H9 (cell line): ENCODE measurements at regions not wholly inside any gene's neighbourhood (a gene's known extent, or its start where the extent isn't known, plus 50 kb on each side); places are given as distances from the start of the nearest gene placed in this dataset.

Source experiments
- DNase-seq: peaks from one replicate; pipeline ENCODE4 v3.0.0-alpha.2; 2017
- H2AFZ ChIP-seq: one replicate; pipeline ENCODE4 v1.6.1; 2013; ENCODE audit warnings: mild to moderate bottlenecking, low read length, control low read depth, moderate library complexity
- H2AK5ac ChIP-seq: 2 replicates; pipeline ENCODE4 v1.6.1; 2013; ENCODE audit warnings: low read length, control low read depth, mixed read lengths; ENCODE audit not compliant: insufficient read length
- H2BK120ac ChIP-seq: one replicate; pipeline ENCODE4 v1.6.1; 2013; ENCODE audit warnings: low read depth, mild to moderate bottlenecking, low read length, control low read depth, inconsistent platforms; ENCODE audit not compliant: poor library complexity, severe bottlenecking
- H2BK12ac ChIP-seq: 2 replicates; pipeline ENCODE4 v1.6.1; 2013; ENCODE audit warnings: low read length, control low read depth, mixed read lengths, low read depth; ENCODE audit not compliant: insufficient read length
- H2BK15ac ChIP-seq: 2 replicates; pipeline ENCODE4 v1.6.1; 2013; ENCODE audit warnings: low read depth, low read length, control low read depth
- H2BK20ac ChIP-seq: one replicate; pipeline ENCODE4 v1.6.1; 2013; ENCODE audit warnings: low read depth, mild to moderate bottlenecking, low read length, control low read depth, inconsistent platforms; ENCODE audit not compliant: poor library complexity, severe bottlenecking
- H2BK5ac ChIP-seq: 2 replicates; pipeline ENCODE4 v1.6.1; 2013; ENCODE audit warnings: low read length, control low read depth, mixed read lengths; ENCODE audit not compliant: insufficient read length
- H3K14ac ChIP-seq: 2 replicates; pipeline ENCODE4 v1.6.1; 2013; ENCODE audit warnings: low read length, control low read depth; ENCODE audit not compliant: insufficient read depth
- H3K18ac ChIP-seq: 2 replicates; pipeline ENCODE4 v1.6.1; 2013; ENCODE audit warnings: low read depth, mild to moderate bottlenecking, mixed read lengths, low read length, control low read depth; ENCODE audit not compliant: insufficient read length
- H3K23ac ChIP-seq: 2 replicates; pipeline ENCODE4 v1.6.1; 2013; ENCODE audit warnings: low read length, control low read depth, mixed read lengths, low read depth; ENCODE audit not compliant: insufficient read length
- H3K23me2 ChIP-seq: 2 replicates; pipeline ENCODE4 v1.6.1; 2013; ENCODE audit warnings: low read depth, mild to moderate bottlenecking, mixed read lengths, low read length, control low read depth; ENCODE audit not compliant: insufficient read length, poor library complexity, severe bottlenecking
- H3K27ac ChIP-seq: 2 replicates; pipeline ENCODE4 v1.5.1; 2013; ENCODE audit warnings: low read length, control low read depth, mixed read lengths, low read depth; ENCODE audit not compliant: insufficient read length
- H3K27me3 ChIP-seq: 2 replicates; pipeline ENCODE4 v1.6.1; 2013; ENCODE audit warnings: low read length, control low read depth, inconsistent platforms; ENCODE audit not compliant: insufficient read depth
- H3K4ac ChIP-seq: 2 replicates; pipeline ENCODE4 v1.6.1; 2013; ENCODE audit warnings: low read depth, mild to moderate bottlenecking, control low read depth, inconsistent platforms, low read length, moderate library complexity
- H3K4me1 ChIP-seq: 2 replicates; pipeline ENCODE4 v1.6.1; 2013; ENCODE audit warnings: low read length, control low read depth, inconsistent platforms; ENCODE audit not compliant: insufficient read depth
- H3K4me2 ChIP-seq: 2 replicates; pipeline ENCODE4 v1.6.1; 2013; ENCODE audit warnings: low read length, control low read depth, mixed read lengths; ENCODE audit not compliant: insufficient read length, insufficient read depth
- H3K56ac ChIP-seq: 2 replicates; pipeline ENCODE4 v1.6.1; 2013; ENCODE audit warnings: low read depth, mild to moderate bottlenecking, mixed read lengths, low read length, control low read depth; ENCODE audit not compliant: insufficient read length
- H3K79me1 ChIP-seq: 2 replicates; pipeline ENCODE4 v1.6.1; 2013; ENCODE audit warnings: low read depth, mild to moderate bottlenecking, moderate library complexity, low read length, control low read depth, inconsistent platforms; ENCODE audit not compliant: insufficient read depth, poor library complexity, severe bottlenecking
- H3K79me2 ChIP-seq: 2 replicates; pipeline ENCODE4 v1.6.1; 2013; ENCODE audit warnings: low read length, control low read depth, inconsistent platforms; ENCODE audit not compliant: insufficient read depth
- H3K9ac ChIP-seq: 2 replicates; pipeline ENCODE4 v1.6.1; 2013; ENCODE audit warnings: low read length, control low read depth, mixed read lengths; ENCODE audit not compliant: insufficient read length; ENCODE audit errors: extremely low read depth
- H3K9me3 ChIP-seq: one replicate; pipeline ENCODE4 v1.6.1; 2013; ENCODE audit warnings: low read depth, low read length, inconsistent platforms; ENCODE audit not compliant: control insufficient read depth
- H3T11ph ChIP-seq: one replicate; pipeline ENCODE4 v1.6.1; 2013; ENCODE audit warnings: mild to moderate bottlenecking, low read length, control low read depth, inconsistent platforms
- H4K20me1 ChIP-seq: one replicate; pipeline ENCODE4 v1.6.1; 2013; ENCODE audit not compliant: control insufficient read depth, insufficient read length, insufficient read depth
- H4K5ac ChIP-seq: 2 replicates; pipeline ENCODE4 v1.6.1; 2013; ENCODE audit warnings: low read depth, mild to moderate bottlenecking, mixed read lengths, low read length, control low read depth; ENCODE audit not compliant: insufficient read length
- H4K8ac ChIP-seq: replicated peaks from 2 replicates; pipeline ENCODE4 v1.6.1; 2013; ENCODE audit warnings: low read length, control low read depth, mixed read lengths, low read depth; ENCODE audit not compliant: insufficient read length
- H4K91ac ChIP-seq: 2 replicates; pipeline ENCODE4 v1.6.1; 2013; ENCODE audit warnings: low read depth, mild to moderate bottlenecking, moderate library complexity, mixed read lengths, low read length, control low read depth; ENCODE audit not compliant: insufficient read length
- H3K27ac Mint-ChIP-seq, 3 experiments: 2 replicates in 2 of 3; 3 replicates in 1 of 3; pipeline ENCODE4 v1.8.0; 2020 to 2021; ENCODE audit warnings: mixed read lengths in 3 of 3, mild to moderate bottlenecking in 1 of 3, moderate library complexity in 1 of 3
- H3K27me3 Mint-ChIP-seq: 2 replicates; pipeline ENCODE4 v1.8.0; 2021; ENCODE audit warnings: low read depth, mild to moderate bottlenecking, moderate library complexity, mixed read lengths
- H3K36me3 Mint-ChIP-seq, 3 experiments: 2 replicates in 2 of 3; 3 replicates in 1 of 3; pipeline ENCODE4 v1.8.0; 2020 to 2021; ENCODE audit warnings: low read depth in 3 of 3, mixed read lengths in 3 of 3; ENCODE audit not compliant: insufficient read depth in 1 of 3
- H3K4me1 Mint-ChIP-seq, 2 experiments: 2 replicates each; pipeline ENCODE4 v1.8.0; 2020; ENCODE audit warnings: mixed read lengths in 2 of 2
- H3K4me3 Mint-ChIP-seq, 2 experiments: 2 replicates in 1 of 2; 3 replicates in 1 of 2; pipeline ENCODE4 v1.8.0; 2020 to 2021; ENCODE audit warnings: mild to moderate bottlenecking in 2 of 2, mixed read lengths in 2 of 2, moderate library complexity in 1 of 2
- H3K9me3 Mint-ChIP-seq, 2 experiments: 2 replicates in 1 of 2; 3 replicates in 1 of 2; pipeline ENCODE4 v1.8.0; 2020; ENCODE audit warnings: mild to moderate bottlenecking in 2 of 2, mixed read lengths in 2 of 2, moderate library complexity in 1 of 2
- CTCF ChIP-seq: fragments of 200-600 bp; sonication (generic); conservative IDR thresholded peaks from 3 replicates; pipeline ENCODE4 v1.8.0; 2021; ENCODE audit warnings: antibody characterized with exemption, mild to moderate bottlenecking
- WGBS: extraction: QIAGEN DNeasy Blood & Tissue Kit; methylation state at CpG from one replicate; pipeline ENCODE4 v1.1.7; 2013; ENCODE audit warnings: missing lambda C conversion rate, low lambda C conversion rate, mixed read lengths; ENCODE audit not compliant: insufficient read length; ENCODE audit errors: extremely low coverage; 5-methylcytosine and 5-hydroxymethylcytosine counted together

GRCh38 chr1:173420330-173420806, 56.8 kb upstream of the PRDX6 start:
- Histone ChIP-seq H4K91ac (no peak overlapping the region), H3K4me2 (no peak overlapping the region), H3K27ac (no peak overlapping the region), H2BK15ac (no peak overlapping the region), H3K9me3 (no peaks in the 10 kb centered on the region), H3K4ac (no peak overlapping the region), H4K5ac (no peak overlapping the region), H4K20me1 (no peaks in the 10 kb centered on the region), H3K56ac (no peak overlapping the region), H2AFZ (no peak overlapping the region), H2BK120ac (no peak overlapping the region), H2BK12ac (no peak overlapping the region), H3K79me2 (no peaks in the 10 kb centered on the region), H3K14ac (no peak overlapping the region), H3K18ac (no peak overlapping the region), H3K4me1 (no peaks in the 10 kb centered on the region; the same call in 1 of the 2 replicates), H3K23me2 (no peaks in the 10 kb centered on the region), H2BK20ac (no peak overlapping the region), H4K8ac (no peak overlapping the region), H2AK5ac (no peak overlapping the region), H3T11ph (no peak overlapping the region), H3K27me3 (no peaks in the 10 kb centered on the region), H3K79me1 (no peaks in the 10 kb centered on the region), H3K9ac (no peak overlapping the region), H2BK5ac (no peak overlapping the region), H3K23ac (no peak overlapping the region)
- H3K36me3 Mint-ChIP-seq, result peaks cover 0 to 24% (median 2%) of the 10 kb centered on the region in 3 experiments; a peak in 3 of 7 replicates
- no peaks in the 10 kb centered on the region; a peak in 1 of 5 replicates for H3K9me3 Mint-ChIP-seq
- peaks cover 12 to 25% of the 10 kb centered on the region in 2 experiments for H3K4me1 Mint-ChIP-seq
- peak overlapping the region in 2 of 3 experiments; percentile 67 to 95; a peak in 4 of 7 replicates for H3K27ac Mint-ChIP-seq
- H3K4me3 Mint-ChIP-seq, result no peak overlapping the region
- H3K27me3 Mint-ChIP-seq, result no peaks in the 10 kb centered on the region
- TF ChIP-seq CTCF, result peak; percentile 95
- WGBS, result no CpG with 5 or more reads among the region's 7 CpGs
- peak; percentile 77 for DNase-seq
